NCI-H1092 treated with DMSO at 0.1 percent for 48 hours (cell line): ENCODE measurements at regions not wholly inside any gene's neighbourhood (a gene's known extent, or its start where the extent isn't known, plus 50 kb on each side); places are given as distances from the start of the nearest gene placed in this dataset.

ENCODE experiments used
- DNase-seq: peaks from one replicate; lab custom pipeline; 2025; lab: John Stamatoyannopoulos, UW

- DNase-seq, result no peak
These were observed 52.5 kb upstream of the CCDC150 start for GRCh38 chr2:196587056-196587455.

DNA sequence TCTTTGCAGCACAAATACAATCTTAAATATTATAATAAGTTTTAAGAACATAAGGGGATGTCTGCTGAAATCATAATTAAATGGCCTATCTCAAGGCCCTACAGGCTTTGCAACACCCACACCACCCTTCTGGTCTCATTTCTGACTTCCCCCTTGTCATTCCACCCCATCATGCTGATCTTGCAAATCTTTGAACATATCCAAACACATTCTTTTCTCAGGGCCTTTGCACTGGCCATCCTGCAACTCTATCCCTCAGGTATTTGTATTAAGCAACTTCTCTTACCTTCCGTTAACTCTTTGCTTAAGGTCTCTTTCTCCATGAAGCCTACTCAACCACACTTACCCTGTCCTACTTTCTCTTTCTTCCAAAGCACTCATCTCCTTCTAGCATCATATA is 51.8 kb upstream of the CCDC150 start:
- no peak for DNase-seq

DNA sequence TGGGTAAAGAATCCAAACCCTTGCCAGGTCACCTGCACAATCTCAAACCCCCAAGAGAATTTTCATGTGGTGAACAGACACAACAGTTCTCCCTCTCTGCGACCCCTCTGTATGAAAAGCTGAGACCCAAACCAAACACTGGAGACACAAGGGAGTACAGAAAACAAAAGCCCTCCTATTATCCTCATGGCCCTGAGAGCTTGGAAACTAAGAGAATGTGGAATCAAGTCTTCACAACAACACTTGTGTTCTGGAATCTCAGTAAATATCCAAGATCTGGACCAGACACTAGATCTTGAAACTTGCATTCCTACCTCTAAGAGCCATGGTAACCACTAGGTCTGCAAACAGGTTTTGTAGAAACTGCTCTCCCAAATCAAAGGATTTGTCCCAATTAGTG is 50.1 kb upstream of the CCDC150 start:
- no peak for DNase-seq
